Activated T-helper 1 cell treated with Interleukin-2 at 50 U/mL for 16 hours (primary cell): ENCODE measurements at regions not wholly inside any gene's neighbourhood (a gene's known extent, or its start where the extent isn't known, plus 50 kb on each side); places are given as distances from the start of the nearest gene placed in this dataset.
"Not testable (repeated sequence)": the region's sequence is repeated elsewhere in the genome, so short reads cannot be mapped to it uniquely, and the experiment has no call there.

ENCODE experiments used
- DNase-seq: peaks from one replicate; pipeline ENCODE4 v3.0.0-alpha.2; 2020; ENCODE audit warnings: low read depth

GRCh38 chr9:7467186-7467585 lies 332.4 kb downstream of the DMAC1 start:
- DNase-seq = no peak

GRCh38 chr9:7461791-7462190 lies 337.8 kb downstream of the DMAC1 start:
- DNase-seq = no peak

- no peak for DNase-seq
These were observed 342.6 kb downstream of the DMAC1 start for GRCh38 chr9:7456793-7457530.

- DNase-seq = no peak
These were observed 343.2 kb downstream of the DMAC1 start for GRCh38 chr9:7456377-7456776.

GRCh38 chr9:7454624-7455023 lies 345.0 kb downstream of the DMAC1 start:
- DNase-seq = no peak

GRCh38 chr9:7452378-7452777 lies 347.2 kb downstream of the DMAC1 start:
- DNase-seq = no peak

GRCh38 chr9:7451062-7451461 lies 348.5 kb downstream of the DMAC1 start:
- DNase-seq = no peak

GRCh38 chr9:7443541-7443940 lies 356.0 kb downstream of the DMAC1 start:
- DNase-seq = no peak

- DNase-seq = no peak
These were observed 360.1 kb downstream of the DMAC1 start for GRCh38 chr9:7439355-7439995.

GRCh38 chr9:7436754-7437153 lies 362.8 kb downstream of the DMAC1 start:
- DNase-seq = no peak

- no peak for DNase-seq
These were observed 365.9 kb downstream of the DMAC1 start for GRCh38 chr9:7433508-7434292.

GRCh38 chr9:7432989-7433388 lies 366.6 kb downstream of the DMAC1 start:
- no peak for DNase-seq

- not testable (repeated sequence) for DNase-seq
These were observed 382.2 kb downstream of the DMAC1 start for GRCh38 chr9:7417397-7417796.

GRCh38 chr9:7415836-7416235 lies 383.7 kb downstream of the DMAC1 start:
- no peak for DNase-seq

- DNase-seq = no peak
These were observed 390.7 kb downstream of the DMAC1 start for GRCh38 chr9:7408845-7409244.

GRCh38 chr9:7407246-7407645 lies 392.3 kb downstream of the DMAC1 start:
- no peak for DNase-seq

GRCh38 chr9:7405924-7406604 lies 393.5 kb downstream of the DMAC1 start:
- no peak for DNase-seq

GRCh38 chr9:7403839-7404487 lies 395.6 kb downstream of the DMAC1 start:
- no peak for DNase-seq

GRCh38 chr9:7403028-7403389 lies 396.6 kb downstream of the DMAC1 start:
- no peak for DNase-seq

- DNase-seq = no peak
These were observed 397.1 kb downstream of the DMAC1 start for GRCh38 chr9:7402334-7403027.

- no peak for DNase-seq
These were observed 398.5 kb downstream of the DMAC1 start for GRCh38 chr9:7401116-7401515.
